Gastroesophageal sphincter (tissue), 3 donors: ENCODE measurements at regions not wholly inside any gene's neighbourhood (a gene's known extent, or its start where the extent isn't known, plus 50 kb on each side); places are given as distances from the start of the nearest gene placed in this dataset.

Experiments
- POLR2AphosphoS5 ChIP-seq: sonication (generic); formaldehyde crosslinking; IDR thresholded peaks from one replicate; pipeline ENCODE4 v1.6.1; 2017; ENCODE audit warnings: antibody characterized with exemption
- TF ChIP-seq, protein P1 (sequence below), 4 experiments: fragments of 200-600 bp in 2 of 4; fragments of 450-650 bp in 2 of 4; sonication (generic) in 1 of 4; IDR thresholded peaks; one replicate each; pipeline ENCODE4 v1.5.1; 2017 to 2019; ENCODE audit warnings: antibody characterized with exemption in 4 of 4, mild to moderate bottlenecking in 2 of 4, moderate library complexity in 2 of 4

DNA sequence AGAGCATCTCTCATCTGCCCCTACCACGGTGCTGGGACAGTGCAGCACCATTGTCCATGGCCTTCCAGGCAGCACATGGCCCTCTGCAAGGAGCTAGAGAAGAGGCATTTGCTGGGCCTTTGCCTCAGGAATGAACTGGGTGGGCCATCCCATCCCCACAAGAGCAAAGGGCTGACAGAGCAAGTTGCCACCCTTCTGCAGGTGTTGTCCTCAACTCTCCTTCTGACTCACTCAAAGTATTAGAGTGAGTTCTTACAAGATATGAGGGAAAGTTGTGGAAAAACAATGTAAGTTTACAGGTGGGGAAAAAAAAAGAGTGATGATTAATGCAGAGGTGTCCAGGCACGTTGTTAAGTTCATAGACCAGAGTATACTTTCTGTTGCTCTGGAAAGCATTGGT is 261.2 kb downstream of the SKIDA1 start:
- TF ChIP-seq, protein P1, sequence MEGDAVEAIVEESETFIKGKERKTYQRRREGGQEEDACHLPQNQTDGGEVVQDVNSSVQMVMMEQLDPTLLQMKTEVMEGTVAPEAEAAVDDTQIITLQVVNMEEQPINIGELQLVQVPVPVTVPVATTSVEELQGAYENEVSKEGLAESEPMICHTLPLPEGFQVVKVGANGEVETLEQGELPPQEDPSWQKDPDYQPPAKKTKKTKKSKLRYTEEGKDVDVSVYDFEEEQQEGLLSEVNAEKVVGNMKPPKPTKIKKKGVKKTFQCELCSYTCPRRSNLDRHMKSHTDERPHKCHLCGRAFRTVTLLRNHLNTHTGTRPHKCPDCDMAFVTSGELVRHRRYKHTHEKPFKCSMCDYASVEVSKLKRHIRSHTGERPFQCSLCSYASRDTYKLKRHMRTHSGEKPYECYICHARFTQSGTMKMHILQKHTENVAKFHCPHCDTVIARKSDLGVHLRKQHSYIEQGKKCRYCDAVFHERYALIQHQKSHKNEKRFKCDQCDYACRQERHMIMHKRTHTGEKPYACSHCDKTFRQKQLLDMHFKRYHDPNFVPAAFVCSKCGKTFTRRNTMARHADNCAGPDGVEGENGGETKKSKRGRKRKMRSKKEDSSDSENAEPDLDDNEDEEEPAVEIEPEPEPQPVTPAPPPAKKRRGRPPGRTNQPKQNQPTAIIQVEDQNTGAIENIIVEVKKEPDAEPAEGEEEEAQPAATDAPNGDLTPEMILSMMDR (IDR thresholded peaks at IDR 0.05): no peak
- TF ChIP-seq POLR2AphosphoS5: no peak
